ENCODE measurements at regions not wholly inside any gene's neighbourhood (a gene's known extent, or its start where the extent isn't known, plus 50 kb on each side); places are given as distances from the start of the nearest gene placed in this dataset.
A peak's percentile ranks its signal among the peaks of the same experiment; 100 is the strongest.

GRCh38 chr10:44860811-44861736, 50.1 kb upstream of the TMEM72 start:
- H3K4me1 ChIP-seq (replicated peaks; ENCODE audit: insufficient read depth) = no peaks in the 10 kb centered on the region
- intact Hi-C loops (cut with micrococcal nuclease; ENCODE audit: unreplicated experiment) = loop anchor here (10.0 kb wide), 1 partner anchor 476 kb away; the partner anchor contains the start of gene CXCL12
- DNase-seq = peak; percentile 27 to 64
- ChIA-PET POLR2A (ENCODE audit: unreplicated experiment) (no interaction called here), CTCF (interaction anchor here (0.6 to 0.7 kb wide), 2 partner anchors 9 to 143 kb away, joined by 3 to 4 read pairs; no protein-coding TSS in a partner anchor)
- H3K27me3 ChIP-seq (ENCODE audit: insufficient read depth, low read depth) = peaks cover 29% of the 10 kb centered on the region
- no peak overlapping the region for H2AFZ ChIP-seq
- no peak overlapping the region for H3K4me3 ChIP-seq
- H3K79me2 ChIP-seq (ENCODE audit: low read depth) = no peaks in the 10 kb centered on the region
- TF ChIP-seq EZH2 (IDR thresholded peaks at IDR 0.05; ENCODE audit: low read depth) (no peak), CTCF (conservative IDR thresholded peaks at IDR 0.05) (no peak)
- BruUV-seq (replicated peaks) = no TSS peak
- no peak overlapping the region for H3K4me2 ChIP-seq
- H3K9me2 ChIP-seq (ENCODE audit: insufficient read depth) = no peaks in the 10 kb centered on the region
- no peaks in the 10 kb centered on the region for H3K9me3 ChIP-seq (ENCODE audit: insufficient read depth, low read depth)
- H3K36me3 ChIP-seq (ENCODE audit: low read depth) = no peaks in the 10 kb centered on the region
- H4K20me1 ChIP-seq (ENCODE audit: insufficient read depth) = no peaks in the 10 kb centered on the region
- no peaks in the 10 kb centered on the region for H3F3A ChIP-seq (ENCODE audit: insufficient read depth, low read depth)
- no peak overlapping the region for H3K27ac ChIP-seq

All from PC-9 (cell line).